Activated naive CD4-positive, alpha-beta T cell treated with anti-CD3 and anti-CD28 coated beads for 36 hours (primary cell): ENCODE measurements at regions not wholly inside any gene's neighbourhood (a gene's known extent, or its start where the extent isn't known, plus 50 kb on each side); places are given as distances from the start of the nearest gene placed in this dataset.
"Not testable (repeated sequence)": the region's sequence is repeated elsewhere in the genome, so short reads cannot be mapped to it uniquely, and the experiment has no call there.

Experiments used
- CTCF ChIA-PET: fragments of 350-600 bp; sonication (Branson Sonifier 250); formaldehyde crosslinking; loops from one replicate; lab custom pipeline; 2021; ENCODE audit warnings: antibody characterized with exemption; lab: Charles Lee
- DNase-seq: peaks from one replicate; pipeline ENCODE4 v3.0.0-alpha.2; 2020
- H3K27ac Mint-ChIP-seq: one replicate; pipeline ENCODE4 v1.8.0; 2021; ENCODE audit warnings: mild to moderate bottlenecking, mixed read lengths
- H3K27me3 Mint-ChIP-seq: one replicate; pipeline ENCODE4 v1.8.0; 2021; ENCODE audit warnings: low read depth, mixed read lengths
- H3K36me3 Mint-ChIP-seq: one replicate; pipeline ENCODE4 v1.8.0; 2021; ENCODE audit warnings: low read depth, mixed read lengths
- H3K4me1 Mint-ChIP-seq: one replicate; pipeline ENCODE4 v1.8.0; 2021; ENCODE audit warnings: low read depth, mixed read lengths
- H3K4me3 Mint-ChIP-seq: one replicate; pipeline ENCODE4 v1.8.0; 2021; ENCODE audit warnings: mild to moderate bottlenecking, moderate library complexity, mixed read lengths
- H3K9me3 Mint-ChIP-seq: one replicate; pipeline ENCODE4 v1.8.0; 2021; ENCODE audit warnings: mixed read lengths
- intact Hi-C: fragments of 100-400 bp; cut with micrococcal nuclease; formaldehyde crosslinking; loops from one replicate; pipeline ENCODE4 v1.15.1; 2023

DNA sequence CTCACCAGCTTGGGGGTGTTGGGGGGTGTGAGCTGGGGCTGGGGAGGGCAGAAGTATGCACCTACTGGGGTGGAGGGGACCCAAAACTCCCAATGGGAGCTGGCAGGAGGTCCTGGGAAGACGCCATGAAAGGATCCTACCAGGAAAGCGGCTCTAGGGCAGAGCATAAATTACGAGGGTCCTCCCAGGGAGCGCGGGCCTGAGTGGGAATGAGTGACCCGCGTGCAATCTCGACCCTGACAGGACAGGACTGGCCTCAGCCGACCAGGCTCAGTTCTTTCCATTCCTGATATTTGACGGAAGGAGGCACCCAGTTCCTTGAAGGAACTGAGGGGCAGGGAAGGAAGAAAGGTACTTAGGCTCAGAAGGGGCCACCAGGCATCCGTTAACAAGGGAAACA is 1452.8 kb upstream of the TPTE start:
- CTCF ChIA-PET, H3K9me3 Mint-ChIP-seq, H3K4me1 Mint-ChIP-seq, H3K27ac Mint-ChIP-seq, DNase-seq, intact Hi-C loops, H3K27me3 Mint-ChIP-seq, H3K36me3 Mint-ChIP-seq, H3K4me3 Mint-ChIP-seq: not testable (repeated sequence)

GRCh38 chr21:9070703-9071102 is 1450.7 kb upstream of the TPTE start:
- H3K4me1 Mint-ChIP-seq, H3K36me3 Mint-ChIP-seq, H3K4me3 Mint-ChIP-seq, intact Hi-C loops, H3K27ac Mint-ChIP-seq, H3K27me3 Mint-ChIP-seq, CTCF ChIA-PET, H3K9me3 Mint-ChIP-seq: not testable (repeated sequence)
- DNase-seq: peak; percentile 4

GRCh38 chr21:9073010-9073409 is 1448.4 kb upstream of the TPTE start:
- H3K27me3 Mint-ChIP-seq, intact Hi-C loops, DNase-seq, CTCF ChIA-PET, H3K4me1 Mint-ChIP-seq, H3K9me3 Mint-ChIP-seq, H3K4me3 Mint-ChIP-seq, H3K27ac Mint-ChIP-seq, H3K36me3 Mint-ChIP-seq: not testable (repeated sequence)

GRCh38 chr21:9074772-9075171 is 1446.6 kb upstream of the TPTE start:
- H3K4me3 Mint-ChIP-seq, H3K27me3 Mint-ChIP-seq, intact Hi-C loops, CTCF ChIA-PET, H3K36me3 Mint-ChIP-seq, H3K4me1 Mint-ChIP-seq, H3K9me3 Mint-ChIP-seq, DNase-seq, H3K27ac Mint-ChIP-seq: not testable (repeated sequence)

DNA sequence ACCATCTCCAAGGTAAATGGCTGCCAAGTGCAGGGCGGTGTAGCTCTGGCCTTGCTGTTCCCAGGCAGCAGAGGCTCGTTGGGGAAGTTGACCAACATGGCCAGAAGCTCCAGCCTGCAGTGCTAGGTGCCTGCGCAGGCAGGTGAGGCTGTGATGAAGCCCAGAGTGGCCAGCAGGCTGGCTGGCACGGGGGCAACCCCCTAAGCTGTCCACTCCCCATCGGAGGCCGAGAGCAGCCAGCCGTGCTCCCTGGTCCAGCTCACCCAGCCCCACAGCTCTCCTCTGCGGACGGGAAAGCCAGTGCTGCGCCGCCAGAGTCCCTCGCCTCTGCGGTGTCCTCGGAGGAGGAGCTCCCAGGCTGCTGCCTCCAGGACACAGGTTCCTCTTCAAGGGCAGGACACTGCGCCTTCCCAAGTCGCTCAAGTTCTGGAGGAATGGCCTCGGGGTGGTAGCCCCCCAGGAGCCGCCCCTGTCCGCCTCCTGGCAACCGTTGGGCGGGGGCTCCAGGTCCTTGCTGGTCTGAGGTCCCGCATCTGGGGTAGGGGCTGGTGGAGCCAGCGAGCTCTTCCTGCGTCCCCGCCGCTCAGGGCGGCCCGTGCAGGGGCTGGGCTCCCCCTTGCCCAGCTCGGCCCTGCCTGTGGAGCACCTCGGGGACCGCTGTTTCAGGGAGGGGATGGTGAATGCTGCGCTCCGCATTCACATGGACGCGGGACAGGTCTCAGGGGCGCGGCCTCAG is 1438.1 kb upstream of the TPTE start:
- H3K4me1 Mint-ChIP-seq, intact Hi-C loops, H3K27me3 Mint-ChIP-seq, DNase-seq, CTCF ChIA-PET, H3K4me3 Mint-ChIP-seq, H3K9me3 Mint-ChIP-seq, H3K27ac Mint-ChIP-seq, H3K36me3 Mint-ChIP-seq: not testable (repeated sequence)

GRCh38 chr21:9086299-9086698 is 1435.1 kb upstream of the TPTE start:
- DNase-seq, H3K9me3 Mint-ChIP-seq, H3K36me3 Mint-ChIP-seq, intact Hi-C loops, H3K4me3 Mint-ChIP-seq, H3K4me1 Mint-ChIP-seq, H3K27me3 Mint-ChIP-seq, H3K27ac Mint-ChIP-seq, CTCF ChIA-PET: not testable (repeated sequence)

DNA sequence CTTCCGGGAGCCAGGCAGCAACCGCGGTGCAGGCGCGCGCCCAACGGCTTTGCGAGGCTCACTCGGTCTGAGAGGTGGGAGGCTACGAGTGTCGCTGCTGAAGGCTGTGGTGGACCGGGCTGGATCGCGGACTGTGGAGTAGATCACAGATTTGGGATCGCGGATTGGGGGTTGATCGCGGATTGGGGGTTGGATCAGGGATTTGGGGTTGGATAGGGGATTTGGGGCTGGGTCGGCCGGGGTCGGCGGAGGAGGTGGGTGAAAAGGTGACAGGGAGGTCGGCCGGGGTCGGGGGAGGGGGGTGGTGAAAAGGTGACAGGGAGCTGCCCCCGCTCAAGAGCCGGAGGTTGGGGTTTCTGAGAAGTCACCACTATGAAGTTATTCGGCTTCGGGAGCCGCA is 1433.6 kb upstream of the TPTE start:
- H3K27ac Mint-ChIP-seq, intact Hi-C loops, H3K9me3 Mint-ChIP-seq, H3K4me1 Mint-ChIP-seq, H3K27me3 Mint-ChIP-seq, CTCF ChIA-PET, H3K36me3 Mint-ChIP-seq, DNase-seq, H3K4me3 Mint-ChIP-seq: not testable (repeated sequence)

DNA sequence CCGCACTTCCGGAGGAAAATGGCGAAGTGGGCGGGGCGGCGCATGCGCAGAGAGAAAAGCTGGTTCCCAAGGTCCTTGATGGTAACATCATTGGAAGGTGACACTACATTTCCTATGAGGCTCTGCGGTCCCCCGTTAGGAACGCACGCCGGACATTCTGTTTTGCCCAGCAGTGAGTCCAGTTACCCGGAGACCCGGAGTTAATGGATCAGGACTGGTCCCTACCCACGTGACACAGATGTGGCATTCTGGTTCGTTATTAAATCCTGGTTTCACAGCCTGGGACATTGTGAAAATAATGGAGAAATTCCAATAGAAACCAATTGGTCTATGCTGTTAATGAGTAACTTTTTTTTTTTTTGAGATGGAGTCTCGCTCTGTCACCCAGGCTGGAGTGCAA is 1391.6 kb upstream of the TPTE start:
- H3K4me3 Mint-ChIP-seq: peak overlapping the region; percentile 52
- H3K4me1 Mint-ChIP-seq, H3K36me3 Mint-ChIP-seq, intact Hi-C loops, H3K27ac Mint-ChIP-seq, CTCF ChIA-PET, DNase-seq, H3K9me3 Mint-ChIP-seq, H3K27me3 Mint-ChIP-seq: not testable (repeated sequence)

DNA sequence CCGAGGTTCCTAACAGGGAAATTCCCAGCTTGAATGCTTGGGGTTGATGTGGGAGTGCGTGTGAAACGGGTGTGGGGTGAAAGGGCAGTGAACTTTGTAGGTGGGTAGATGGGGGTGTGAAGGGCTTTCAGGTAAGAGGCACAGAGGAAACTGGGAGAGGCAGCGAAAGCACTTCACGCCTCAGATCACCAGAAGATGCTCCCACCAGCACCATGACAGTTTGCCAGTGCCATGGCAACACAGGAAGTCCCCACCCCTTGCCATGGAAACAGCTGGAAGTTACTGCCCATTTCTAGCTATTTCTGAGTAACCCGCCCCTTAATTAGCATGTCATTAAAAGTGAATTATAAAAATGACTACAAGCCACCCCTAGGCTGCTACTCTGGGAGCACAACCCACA is 1390.6 kb upstream of the TPTE start:
- H3K4me3 Mint-ChIP-seq, intact Hi-C loops, H3K27me3 Mint-ChIP-seq, H3K27ac Mint-ChIP-seq, CTCF ChIA-PET, H3K4me1 Mint-ChIP-seq, H3K36me3 Mint-ChIP-seq, H3K9me3 Mint-ChIP-seq, DNase-seq: not testable (repeated sequence)
